ENCODE measurements at regions not wholly inside any gene's neighbourhood (a gene's known extent, or its start where the extent isn't known, plus 50 kb on each side); places are given as distances from the start of the nearest gene placed in this dataset.

DNA sequence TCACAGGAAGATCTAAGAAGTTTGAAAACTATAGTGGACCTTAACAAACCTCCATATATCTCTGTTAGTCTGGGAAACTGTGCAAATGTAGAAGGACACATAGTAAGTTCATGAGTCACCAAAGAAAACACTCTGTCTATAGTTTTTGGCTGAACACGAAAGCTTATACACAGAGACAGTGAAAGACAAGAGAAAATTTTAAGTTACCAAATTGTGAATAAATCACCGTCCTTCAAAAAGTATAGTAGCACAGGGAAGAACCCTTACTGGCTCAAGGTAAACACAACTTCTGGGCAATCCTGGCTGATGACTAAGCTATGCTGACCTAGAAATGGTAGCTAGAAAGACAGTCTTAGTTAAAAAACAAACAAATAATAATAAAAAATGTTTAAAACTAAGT is 1057.9 kb downstream of the AMY1C start:
- no peak for TF ChIP-seq TAF1 (IDR thresholded peaks at IDR 0.05; ENCODE audit: borderline replicate concordance, insufficient read depth, low read length)
- TF ChIP-seq POLR2AphosphoS5 (IDR thresholded peaks at IDR 0.05; ENCODE audit: low read depth, low read length), result no peak
- TF ChIP-seq FOXP2 (optimal IDR thresholded peaks at IDR 0.05; ENCODE audit: borderline replicate concordance, extremely low read depth, extremely low read length, insufficient read depth), result no peak
- no peak for TF ChIP-seq SIN3A (IDR thresholded peaks at IDR 0.05; ENCODE audit: borderline replicate concordance, insufficient read depth, low read length)
- TF ChIP-seq, protein P1, sequence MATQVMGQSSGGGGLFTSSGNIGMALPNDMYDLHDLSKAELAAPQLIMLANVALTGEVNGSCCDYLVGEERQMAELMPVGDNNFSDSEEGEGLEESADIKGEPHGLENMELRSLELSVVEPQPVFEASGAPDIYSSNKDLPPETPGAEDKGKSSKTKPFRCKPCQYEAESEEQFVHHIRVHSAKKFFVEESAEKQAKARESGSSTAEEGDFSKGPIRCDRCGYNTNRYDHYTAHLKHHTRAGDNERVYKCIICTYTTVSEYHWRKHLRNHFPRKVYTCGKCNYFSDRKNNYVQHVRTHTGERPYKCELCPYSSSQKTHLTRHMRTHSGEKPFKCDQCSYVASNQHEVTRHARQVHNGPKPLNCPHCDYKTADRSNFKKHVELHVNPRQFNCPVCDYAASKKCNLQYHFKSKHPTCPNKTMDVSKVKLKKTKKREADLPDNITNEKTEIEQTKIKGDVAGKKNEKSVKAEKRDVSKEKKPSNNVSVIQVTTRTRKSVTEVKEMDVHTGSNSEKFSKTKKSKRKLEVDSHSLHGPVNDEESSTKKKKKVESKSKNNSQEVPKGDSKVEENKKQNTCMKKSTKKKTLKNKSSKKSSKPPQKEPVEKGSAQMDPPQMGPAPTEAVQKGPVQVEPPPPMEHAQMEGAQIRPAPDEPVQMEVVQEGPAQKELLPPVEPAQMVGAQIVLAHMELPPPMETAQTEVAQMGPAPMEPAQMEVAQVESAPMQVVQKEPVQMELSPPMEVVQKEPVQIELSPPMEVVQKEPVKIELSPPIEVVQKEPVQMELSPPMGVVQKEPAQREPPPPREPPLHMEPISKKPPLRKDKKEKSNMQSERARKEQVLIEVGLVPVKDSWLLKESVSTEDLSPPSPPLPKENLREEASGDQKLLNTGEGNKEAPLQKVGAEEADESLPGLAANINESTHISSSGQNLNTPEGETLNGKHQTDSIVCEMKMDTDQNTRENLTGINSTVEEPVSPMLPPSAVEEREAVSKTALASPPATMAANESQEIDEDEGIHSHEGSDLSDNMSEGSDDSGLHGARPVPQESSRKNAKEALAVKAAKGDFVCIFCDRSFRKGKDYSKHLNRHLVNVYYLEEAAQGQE (IDR thresholded peaks at IDR 0.05; ENCODE audit: insufficient read depth in 1 of 2, low read depth in 2 of 2, low read length in 2 of 2), result no peak

GRCh38 chr1:104825401-104825800 is 1075.7 kb downstream of the AMY1C start:
- TF ChIP-seq SIN3A (IDR thresholded peaks at IDR 0.05; ENCODE audit: borderline replicate concordance, insufficient read depth, low read length), result no peak
- no peak for TF ChIP-seq FOXP2 (optimal IDR thresholded peaks at IDR 0.05; ENCODE audit: borderline replicate concordance, extremely low read depth, extremely low read length, insufficient read depth)
- TF ChIP-seq TAF1 (IDR thresholded peaks at IDR 0.05; ENCODE audit: borderline replicate concordance, insufficient read depth, low read length), result no peak
- TF ChIP-seq POLR2AphosphoS5 (IDR thresholded peaks at IDR 0.05; ENCODE audit: low read depth, low read length), result no peak
- TF ChIP-seq, protein P1 (IDR thresholded peaks at IDR 0.05; ENCODE audit: insufficient read depth in 1 of 2, low read depth in 2 of 2, low read length in 2 of 2), result no peak

DNA sequence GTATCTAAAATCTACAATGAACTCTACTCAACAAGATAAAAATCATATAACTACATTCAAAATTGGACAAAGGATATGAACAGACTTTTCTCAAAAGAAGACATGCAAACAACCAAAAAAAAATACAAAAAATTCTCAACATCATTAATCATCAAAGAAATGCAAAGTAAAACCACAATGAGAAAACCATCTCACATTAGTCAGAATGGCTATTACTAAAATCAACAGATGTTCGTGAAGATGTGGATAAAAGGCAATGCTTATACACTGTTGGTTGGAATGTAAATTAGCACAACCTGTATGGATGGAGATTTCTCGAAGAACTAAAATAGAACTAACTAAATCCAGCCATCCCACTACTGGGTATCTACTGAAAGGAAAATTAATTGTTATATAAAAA is 1080.8 kb downstream of the AMY1C start:
- TF ChIP-seq, protein P1 (IDR thresholded peaks at IDR 0.05; ENCODE audit: insufficient read depth in 1 of 2, low read depth in 2 of 2, low read length in 2 of 2), result no peak
- TF ChIP-seq FOXP2 (optimal IDR thresholded peaks at IDR 0.05; ENCODE audit: borderline replicate concordance, extremely low read depth, extremely low read length, insufficient read depth) (no peak), TAF1 (IDR thresholded peaks at IDR 0.05; ENCODE audit: borderline replicate concordance, insufficient read depth, low read length) (no peak)

DNA sequence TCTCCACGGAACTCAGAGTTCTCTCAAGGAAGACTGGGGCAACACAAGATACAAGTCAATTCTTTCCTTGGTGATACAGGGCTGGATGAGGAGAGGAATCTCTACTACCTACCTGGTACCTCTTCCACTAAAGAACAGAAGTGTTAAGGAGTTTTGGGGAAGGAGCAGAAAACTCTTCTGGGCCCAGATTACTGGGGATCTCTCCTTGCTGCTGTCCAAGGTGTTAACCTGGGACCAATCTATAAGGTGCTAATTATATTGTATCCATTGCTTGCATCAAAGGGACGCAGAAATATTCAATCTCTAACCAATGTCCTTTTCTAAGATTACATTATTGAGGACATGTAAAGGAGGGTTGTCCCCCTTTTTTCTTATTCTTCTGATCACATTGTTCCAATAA is 1102.5 kb downstream of the AMY1C start:
- TF ChIP-seq, protein P1 (IDR thresholded peaks at IDR 0.05; ENCODE audit: insufficient read depth in 1 of 2, low read depth in 2 of 2, low read length in 2 of 2), result peak in 1 of 2 experiments; percentile 61; a peak in 1 of 4 replicates
- TF ChIP-seq TAF1 (IDR thresholded peaks at IDR 0.05; ENCODE audit: borderline replicate concordance, insufficient read depth, low read length), result no peak

DNA sequence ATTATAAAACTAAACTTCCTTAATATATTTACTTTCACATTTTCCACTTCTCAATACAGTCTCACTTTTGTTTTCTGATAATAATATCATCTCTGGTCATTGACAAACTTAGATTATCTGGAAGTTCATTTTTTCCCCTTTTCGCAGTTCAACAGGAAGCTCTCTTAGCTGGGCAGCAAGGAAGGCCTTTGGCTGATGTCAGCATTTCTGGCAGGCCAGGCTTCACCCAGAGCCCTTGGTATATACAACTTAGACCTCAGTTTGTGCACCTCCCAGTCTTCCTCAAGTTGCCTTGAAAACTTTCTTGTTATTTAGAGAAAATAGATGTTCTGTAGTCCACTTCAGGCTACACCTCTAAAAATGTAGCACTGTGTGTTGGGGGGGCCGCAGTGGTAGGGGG is 1103.6 kb downstream of the AMY1C start:
- TF ChIP-seq POLR2AphosphoS5 (IDR thresholded peaks at IDR 0.05; ENCODE audit: low read depth, low read length) (no peak), FOXP2 (optimal IDR thresholded peaks at IDR 0.05; ENCODE audit: borderline replicate concordance, extremely low read depth, extremely low read length, insufficient read depth) (no peak), SIN3A (IDR thresholded peaks at IDR 0.05; ENCODE audit: borderline replicate concordance, insufficient read depth, low read length) (no peak), TAF1 (IDR thresholded peaks at IDR 0.05; ENCODE audit: borderline replicate concordance, insufficient read depth, low read length) (no peak)
- TF ChIP-seq, protein P1 (IDR thresholded peaks at IDR 0.05; ENCODE audit: insufficient read depth in 1 of 2, low read depth in 2 of 2, low read length in 2 of 2), result no peak
